IMR-90 (cell line): ENCODE measurements at regions not wholly inside any gene's neighbourhood (a gene's known extent, or its start where the extent isn't known, plus 50 kb on each side); places are given as distances from the start of the nearest gene placed in this dataset.

Source experiments
- ATAC-seq: fragments of 200-7000 bp; cut with Tn5 transposase; 2 replicates; pipeline ENCODE4 v1.9.1; 2020; ENCODE audit warnings: low read depth, mild to moderate bottlenecking, moderate library complexity
- BruUV-seq: library from RNA; stranded (reverse); fragments of 400-500 nt; replicated peaks from 2 replicates; lab custom pipeline; 2021; lab: Mats Ljungman, UMichigan
- CTCF ChIA-PET: fragments of 300-600 bp; formaldehyde crosslinking; extraction: SDS; loops from one replicate; lab custom pipeline; 2021; ENCODE audit warnings: antibody characterized with exemption; lab: Yijun Ruan, JAX
- POLR2A ChIA-PET: fragments of 300-600 bp; sonication (Branson Sonifier 250); formaldehyde crosslinking; loops from one replicate; lab custom pipeline; 2022; ENCODE audit warnings: antibody characterized with exemption; ENCODE audit not compliant: unreplicated experiment; lab: Charles Lee
- DNase-seq: peaks from one replicate; pipeline ENCODE4 v3.0.0; 2013
- H2AFZ ChIP-seq: replicated peaks from 2 replicates; pipeline ENCODE3; 2013; ENCODE audit warnings: low read length, mild to moderate bottlenecking; ENCODE audit not compliant: poor library complexity
- H2AK5ac ChIP-seq: 2 replicates; pipeline ENCODE4 v1.6.1; 2013; ENCODE audit warnings: low read depth, low read length, inconsistent platforms
- H2AK9ac ChIP-seq: replicated peaks from 2 replicates; pipeline ENCODE3; 2013; ENCODE audit warnings: mild to moderate bottlenecking, low read depth, low read length, moderate library complexity; ENCODE audit not compliant: poor library complexity
- H2BK120ac ChIP-seq: 2 replicates; pipeline ENCODE4 v1.6.1; 2013; ENCODE audit warnings: low read depth, low read length, inconsistent platforms
- H2BK15ac ChIP-seq: 3 replicates; pipeline ENCODE4 v1.6.1; 2013; ENCODE audit warnings: low read depth, low read length, inconsistent platforms
- H2BK20ac ChIP-seq: 2 replicates; pipeline ENCODE4 v1.6.1; 2013; ENCODE audit warnings: low read depth, mild to moderate bottlenecking, inconsistent platforms, low read length, moderate library complexity
- H2BK5ac ChIP-seq: 2 replicates; pipeline ENCODE4 v1.6.1; 2013; ENCODE audit warnings: mild to moderate bottlenecking, low read depth, low read length, inconsistent platforms; ENCODE audit not compliant: poor library complexity, severe bottlenecking
- H3K14ac ChIP-seq: replicated peaks from 2 replicates; pipeline ENCODE4 v1.6.1; 2013; ENCODE audit warnings: low read depth, low read length, inconsistent platforms
- H3K18ac ChIP-seq: 2 replicates; pipeline ENCODE4 v1.6.1; 2013; ENCODE audit warnings: low read depth, low read length, control low read depth
- H3K23ac ChIP-seq: 2 replicates; pipeline ENCODE4 v1.6.1; 2013; ENCODE audit warnings: low read depth, low read length, inconsistent platforms
- H3K27ac ChIP-seq: 2 replicates; pipeline ENCODE4 v1.5.1; 2013; ENCODE audit warnings: mild to moderate bottlenecking, control low read depth, low read length; ENCODE audit not compliant: insufficient read depth
- H3K27me3 ChIP-seq: 2 replicates; pipeline ENCODE4 v1.6.1; 2013; ENCODE audit warnings: low read length; ENCODE audit not compliant: control insufficient read depth, insufficient read depth
- H3K36me3 ChIP-seq: 2 replicates; pipeline ENCODE4 v1.6.1; 2013; ENCODE audit warnings: low read length, mixed read lengths; ENCODE audit not compliant: control insufficient read depth, insufficient read depth
- H3K4ac ChIP-seq: 2 replicates; pipeline ENCODE4 v1.6.1; 2013; ENCODE audit warnings: low read depth, low read length, inconsistent platforms
- H3K4me1 ChIP-seq: 2 replicates; pipeline ENCODE4 v1.6.1; 2013; ENCODE audit warnings: low read length, mixed read lengths; ENCODE audit not compliant: control insufficient read depth, insufficient read depth
- H3K4me2 ChIP-seq: 2 replicates; pipeline ENCODE4 v1.6.1; 2013; ENCODE audit warnings: low read depth, mild to moderate bottlenecking, control low read depth, low read length, moderate library complexity
- H3K4me3 ChIP-seq: 2 replicates; pipeline ENCODE4 v1.5.1; 2013; ENCODE audit warnings: low read depth, mild to moderate bottlenecking, control low read depth, low read length, moderate library complexity; ENCODE audit not compliant: insufficient read depth
- H3K56ac ChIP-seq: 2 replicates; pipeline ENCODE4 v1.6.1; 2013; ENCODE audit warnings: low read length, inconsistent platforms; ENCODE audit not compliant: insufficient read depth; ENCODE audit errors: extremely low read depth
- H3K79me1 ChIP-seq, 2 experiments: 2 replicates each; pipeline ENCODE4 v1.6.1; 2013; ENCODE audit warnings: low read length in 2 of 2, inconsistent platforms in 1 of 2, low read depth in 1 of 2
- H3K9ac ChIP-seq: 2 replicates; pipeline ENCODE4 v1.6.1; 2013; ENCODE audit warnings: low read depth, low read length, control low read depth
- H3K9me1 ChIP-seq: 2 replicates; pipeline ENCODE4 v1.6.1; 2013; ENCODE audit warnings: low read length, inconsistent platforms; ENCODE audit not compliant: insufficient read depth
- H3K9me3 ChIP-seq: 2 replicates; pipeline ENCODE4 v1.6.1; 2013; ENCODE audit warnings: low read length; ENCODE audit not compliant: control insufficient read depth, insufficient read depth
- H4K20me1 ChIP-seq: 2 replicates; pipeline ENCODE4 v1.6.1; 2013; ENCODE audit warnings: low read length, inconsistent platforms; ENCODE audit not compliant: insufficient read depth
- H4K5ac ChIP-seq: 2 replicates; pipeline ENCODE4 v1.6.1; 2013; ENCODE audit warnings: mild to moderate bottlenecking, low read depth, low read length, control low read depth
- H4K8ac ChIP-seq, 2 experiments: 2 replicates each; pipeline ENCODE4 v1.6.1; 2013; ENCODE audit warnings: low read depth in 2 of 2, low read length in 2 of 2, control low read depth in 1 of 2, inconsistent platforms in 1 of 2
- H4K91ac ChIP-seq: 2 replicates; pipeline ENCODE4 v1.6.1; 2013; ENCODE audit warnings: low read depth, low read length, inconsistent platforms; ENCODE audit not compliant: insufficient read depth
- ELK1 ChIP-seq: fragments of 150-350 bp; IDR thresholded peaks from 2 replicates; pipeline ENCODE4 v1.6.1; 2016; ENCODE audit warnings: low read depth, mild to moderate bottlenecking, low read length, moderate library complexity, borderline replicate concordance
- MAFK ChIP-seq: IDR thresholded peaks from 2 replicates; pipeline ENCODE4 v1.6.1; 2012; ENCODE audit warnings: low read depth, low read length, improper control_type of control experiment
- MAZ ChIP-seq: IDR thresholded peaks from 2 replicates; pipeline ENCODE4 v1.6.1; 2012; ENCODE audit warnings: low read depth, mild to moderate bottlenecking, low read length, improper control_type of control experiment, moderate library complexity, borderline replicate concordance
- MXI1 ChIP-seq: IDR thresholded peaks from 2 replicates; pipeline ENCODE4 v1.6.1; 2012; ENCODE audit warnings: low read depth, mild to moderate bottlenecking, low read length, moderate library complexity, borderline replicate concordance
- POLR2A ChIP-seq: IDR thresholded peaks from 2 replicates; pipeline ENCODE4 v1.6.1; 2012; ENCODE audit warnings: mild to moderate bottlenecking, low read depth, low read length
- RAD21 ChIP-seq: IDR thresholded peaks from 2 replicates; pipeline ENCODE4 v1.6.1; 2012; ENCODE audit warnings: low read length, improper control_type of control experiment
- RCOR1 ChIP-seq: IDR thresholded peaks from 2 replicates; pipeline ENCODE4 v1.6.1; 2012; ENCODE audit warnings: mild to moderate bottlenecking, low read length, improper control_type of control experiment; ENCODE audit not compliant: insufficient replicate concordance
- RFX5 ChIP-seq: IDR thresholded peaks from 2 replicates; pipeline ENCODE4 v1.8.0; 2012; ENCODE audit warnings: low read depth, mild to moderate bottlenecking, low read length, moderate library complexity
- SMC3 ChIP-seq: fragments of 150-350 bp; IDR thresholded peaks from 2 replicates; pipeline ENCODE4 v1.6.1; 2016; ENCODE audit warnings: low read depth, mild to moderate bottlenecking, antibody characterized with exemption, low read length, moderate library complexity
- WGBS, 2 experiments: methylation state at CpG; one replicate each; pipeline versions ENCODE4 v1.1.5 to v1.1.7; 2013; ENCODE audit warnings: missing lambda C conversion rate in 2 of 2; ENCODE audit not compliant: insufficient read length in 1 of 2; ENCODE audit errors: extremely low coverage in 2 of 2; 5-methylcytosine and 5-hydroxymethylcytosine counted together
- dilution Hi-C: fragments of 300-500 bp; cut with HindIII; formaldehyde crosslinking; loops from one replicate; pipeline ENCODE4 v1.14.3; 2018; ENCODE audit warnings: low sequenced_read_pairs; ENCODE audit not compliant: unreplicated experiment
- in situ Hi-C: fragments of 300-500 bp; cut with MboI; formaldehyde crosslinking; loops from 3 replicates; pipeline ENCODE4 v1.14.3; 2019; ENCODE audit warnings: low sequenced_read_pairs, inconsistent platforms, mixed read lengths
- intact Hi-C: fragments of 100-400 bp; cut with micrococcal nuclease; formaldehyde crosslinking; loops from 2 replicates; pipeline ENCODE4 v1.10.0; 2022

GRCh38 chr1:14217384-14217783, 381.1 kb upstream of the KAZN start:
- Histone ChIP-seq H3K27ac (no peak overlapping the region), H3K23ac (no peak overlapping the region), H4K5ac (no peak overlapping the region), H2AK9ac (no peak overlapping the region), H4K8ac (no peak overlapping the region), H4K91ac (no peak overlapping the region), H3K79me1 (no peaks in the 10 kb centered on the region), H2AK5ac (no peak overlapping the region), H2BK20ac (no peak overlapping the region), H3K4me3 (no peak overlapping the region), H3K4me2 (no peak overlapping the region), H3K9me3 (peaks cover 6% of the 10 kb centered on the region; the same call in 1 of the 2 replicates), H3K18ac (no peak overlapping the region), H2BK5ac (no peak overlapping the region), H2BK15ac (no peak overlapping the region), H3K4ac (no peak overlapping the region), H3K56ac (no peak overlapping the region), H3K14ac (no peak overlapping the region), H3K27me3 (no peaks in the 10 kb centered on the region), H3K9ac (no peak overlapping the region), H3K9me1 (no peaks in the 10 kb centered on the region), H3K36me3 (no peaks in the 10 kb centered on the region), H4K20me1 (no peaks in the 10 kb centered on the region), H2AFZ (no peak overlapping the region), H2BK120ac (no peak overlapping the region), H3K4me1 (no peaks in the 10 kb centered on the region)
- dilution Hi-C loops (no loop called here), intact Hi-C loops (no loop called here), in situ Hi-C loops (no loop called here)
- ATAC-seq (no peak), DNase-seq (no peak)
- BruUV-seq = no TSS peak
- no CpG with 5 or more reads among the region's 1 CpG for WGBS, 2 experiments
- POLR2A ChIA-PET = no interaction called here
- CTCF ChIA-PET = no interaction called here
- TF ChIP-seq RAD21 = no peak
- no peak for TF ChIP-seq MAZ
- no peak for TF ChIP-seq SMC3
- TF ChIP-seq POLR2A = no peak
- no peak for TF ChIP-seq MAFK
- no peak for TF ChIP-seq RFX5
- no peak for TF ChIP-seq ELK1
- no peak for TF ChIP-seq RCOR1
- TF ChIP-seq MXI1 = no peak
